Heart right ventricle (tissue), 16 donors: ENCODE measurements at regions not wholly inside any gene's neighbourhood (a gene's known extent, or its start where the extent isn't known, plus 50 kb on each side); places are given as distances from the start of the nearest gene placed in this dataset.
A peak's percentile ranks its signal among the peaks of the same experiment; 100 is the strongest.

ENCODE experiments used
- ATAC-seq, 8 donors: fragments of 200-7000 bp; cut with Tn5 transposase; one replicate each; pipeline ENCODE4 v1.9.1; 2020; ENCODE audit warnings: mild to moderate bottlenecking in 8 of 8, moderate library complexity in 8 of 8, moderate number of reproducible peaks in 1 of 8
- DNase-seq, 2 donors: peaks; one replicate each; pipeline ENCODE4 v3.0.0-alpha.2; 2020
- H3K27ac ChIP-seq, 10 donors: fragments of 200-600 bp; sonication (generic) in 2 of 10; one replicate each; pipeline versions ENCODE4 v1.5.0 to v1.8.0; 2020 to 2022; ENCODE audit warnings: mild to moderate bottlenecking in 3 of 10
- H3K27me3 ChIP-seq, 7 donors: fragments of 200-600 bp; one replicate each; pipeline ENCODE4 v1.8.0; 2021 to 2022; ENCODE audit warnings: mild to moderate bottlenecking in 2 of 7
- H3K36me3 ChIP-seq, 9 donors: fragments of 200-600 bp; sonication (generic) in 1 of 9; one replicate each; pipeline versions ENCODE4 v1.5.0 to v1.8.0; 2020 to 2022; ENCODE audit warnings: mild to moderate bottlenecking in 2 of 9
- H3K4me1 ChIP-seq, 9 donors: fragments of 200-600 bp; sonication (generic) in 1 of 9; one replicate each; pipeline versions ENCODE4 v1.5.0 to v1.8.0; 2020 to 2022; ENCODE audit warnings: mild to moderate bottlenecking in 4 of 9
- H3K4me3 ChIP-seq, 10 donors: fragments of 200-600 bp; sonication (generic) in 2 of 10; one replicate each; pipeline versions ENCODE4 v1.5.0 to v1.8.0; 2020 to 2022; ENCODE audit warnings: mild to moderate bottlenecking in 7 of 10, moderate library complexity in 2 of 10
- H3K9me3 ChIP-seq, 11 donors: fragments of 200-600 bp in 10 of 11; sonication (generic) in 2 of 11; one replicate each; pipeline versions ENCODE4 v1.5.0 to v1.8.0; 2013 to 2022; ENCODE audit warnings: mild to moderate bottlenecking in 2 of 11, control low read depth in 1 of 11, moderate library complexity in 1 of 11
- CTCF ChIP-seq, 9 donors: fragments of 200-600 bp; sonication (generic) in 2 of 9; IDR thresholded peaks; one replicate each; pipeline versions ENCODE4 v1.5.0 to v1.8.0; 2021 to 2022; ENCODE audit warnings: antibody characterized with exemption in 9 of 9, mild to moderate bottlenecking in 5 of 9, moderate library complexity in 1 of 9
- WGBS, 2 donors: extraction: QIAGEN DNeasy Blood & Tissue Kit; methylation state at CpG; one replicate each; pipeline ENCODE4 v1.1.7; 2013; ENCODE audit warnings: inconsistent platforms in 1 of 2; 5-methylcytosine and 5-hydroxymethylcytosine counted together
- intact Hi-C, 10 donors: fragments of 100-400 bp; cut with DNase I; formaldehyde crosslinking; loops; one replicate each; pipeline versions ENCODE4 v1.11.1 to v1.14.2; 2022
- donor health status: Arrhythmogenic right ventricular cardiomyopathy.
- donor health status: ischemic (EF 13 %, LVEDD 7.1; RV severe dilation, severe dysfunction).
- donor health status: healthy with polysubstance abuse.
- donor health status: DM: no; HTN: yes; CAD: no.
- donor health status: DM: no; HTN: no; CAD: no.
- donor health status: ischemic (EF 25% LVEDD 6.9; RV normal size, moderate dysfunction).
- donor health status: ischemic (EF 25% LVEDD 5.7; RV mildly dilated, moderate dysfunction).
- donor health status: healthy.
- donor health status: DM: yes; HTN: yes; CAD: no.
- donor health status: Ischemic cardiomyopathy.
- donor health status: ischemic (EF 35%, LVEDD 5.7; RV mildly dilated, moderate dysfunction).
- donor health status: nonischemic (EF 11% LVEDD 7.7; RV severe dilation, severe dysfunction).
- donor health status: DM: yes; HTN: yes; CAD: no.
- donor health status: PGD.
- donor health status: ischemic (EF 29% LVEDD 5.4; RV normal size, mild dysfunction).
- donor health status: nonischemic (EF 23%, LVEDD 6.1; RV moderate dilation, normal function).

DNA sequence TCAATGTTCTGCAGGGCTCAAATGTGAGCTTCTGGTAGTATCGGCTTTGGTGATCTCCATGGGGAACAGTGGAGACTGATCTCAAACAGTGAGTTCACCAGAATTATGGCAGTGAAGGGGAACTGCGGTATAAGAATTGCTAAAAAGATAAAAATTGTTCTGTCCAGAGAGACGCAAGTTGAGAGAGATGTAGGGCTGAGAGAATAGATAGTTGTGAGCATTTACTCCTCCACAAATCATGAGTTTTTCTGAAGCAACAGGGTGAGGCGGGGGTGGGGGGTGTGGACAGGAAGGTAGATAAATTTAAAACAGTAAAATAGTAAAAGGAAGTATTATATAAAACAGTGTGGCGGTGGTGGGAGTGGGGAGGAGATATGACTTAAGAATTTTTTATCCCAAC, 98.6 kb upstream of the NEDD9 start:
- 71 to 78% methylated on average over 5 of the region's 5 CpGs for WGBS, 2 donors
- Histone ChIP-seq H3K9me3 (no peaks in the 10 kb centered on the region), H3K27ac (peak overlapping the region in 1 of 10 donors; percentile 64), H3K36me3 (no peaks in the 10 kb centered on the region), H3K4me1 (peaks cover 0 to 25% (median 8%) of the 10 kb centered on the region in 9 donors), H3K4me3 (no peak overlapping the region), H3K27me3 (no peaks in the 10 kb centered on the region)
- TF ChIP-seq CTCF (IDR thresholded peaks at IDR 0.05): no peak
- ATAC-seq: no peak
- intact Hi-C loops: loop anchor here in 1 of 10 donors (10.0 kb wide), 1 partner anchor 156 kb away; no protein-coding TSS in a partner anchor
- DNase-seq: no peak

GRCh38 chr6:11330413-11330760, 97.9 kb upstream of the NEDD9 start:
- DNase-seq (no peak), ATAC-seq (peak in 6 of 8 donors; percentile 29 to 62 (median 43))
- no peaks in the 10 kb centered on the region for H3K9me3 ChIP-seq
- H3K27ac ChIP-seq: peak overlapping the region in 2 of 10 donors; percentile 11 to 64
- H3K4me1 ChIP-seq: peaks cover 0 to 25% (median 8%) of the 10 kb centered on the region in 9 donors
- H3K27me3 ChIP-seq: no peaks in the 10 kb centered on the region
- no peak for TF ChIP-seq CTCF (IDR thresholded peaks at IDR 0.05)
- intact Hi-C loops: loop anchor here in 1 of 10 donors (10.0 kb wide), 1 partner anchor 156 kb away; no protein-coding TSS in a partner anchor
- no peak overlapping the region for H3K4me3 ChIP-seq
- no peaks in the 10 kb centered on the region for H3K36me3 ChIP-seq
- 52 to 65% methylated on average over 3 of the region's 3 CpGs for WGBS, 2 donors

DNA sequence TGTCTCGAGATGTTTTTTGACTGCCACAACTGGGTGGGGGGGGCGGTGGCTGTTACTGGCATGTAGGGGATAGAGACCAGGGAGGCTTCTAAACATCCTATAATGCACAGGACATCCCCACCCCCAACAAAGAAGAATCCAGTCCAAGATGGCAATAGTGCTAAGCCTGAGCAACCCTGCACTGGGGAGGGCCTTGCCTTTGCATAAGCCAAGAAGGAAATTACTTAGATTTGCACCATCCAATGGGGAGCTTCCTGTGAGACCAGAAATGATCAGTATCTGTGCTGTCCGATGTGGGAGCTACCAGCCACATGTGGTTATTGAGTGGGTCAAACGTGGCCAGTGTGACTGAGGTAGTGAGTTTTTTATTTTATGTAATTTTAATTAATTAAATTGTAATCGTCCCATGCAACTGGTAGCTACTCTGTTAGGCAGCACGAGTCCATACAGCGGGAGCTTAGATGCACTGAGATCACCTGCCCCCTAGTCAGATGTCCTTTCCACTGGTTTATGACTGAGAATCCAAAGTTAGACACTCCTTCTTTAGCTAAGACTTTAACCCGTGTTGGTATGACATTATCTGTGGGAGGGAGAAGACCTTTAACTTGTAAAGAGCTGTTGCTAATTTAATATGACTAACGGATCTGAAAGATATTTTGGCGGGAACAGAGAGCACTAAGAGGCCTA, 97.4 kb upstream of the NEDD9 start:
- peak overlapping the region in 2 of 10 donors; percentile 11 to 64 for H3K27ac ChIP-seq
- H3K4me1 ChIP-seq: peaks cover 0 to 25% (median 8%) of the 10 kb centered on the region in 9 donors
- no peak overlapping the region for H3K4me3 ChIP-seq
- H3K36me3 ChIP-seq: no peaks in the 10 kb centered on the region
- ATAC-seq: no peak
- no peaks in the 10 kb centered on the region for H3K27me3 ChIP-seq
- no peak for DNase-seq
- no peaks in the 10 kb centered on the region for H3K9me3 ChIP-seq
- WGBS, 2 donors: 72 to 77% methylated on average over 10 of the region's 10 CpGs
- TF ChIP-seq CTCF (IDR thresholded peaks at IDR 0.05): no peak
- intact Hi-C loops: loop anchor here in 1 of 10 donors (10.0 kb wide), 1 partner anchor 155 kb away; no protein-coding TSS in a partner anchor

GRCh38 chr6:11328613-11329247, 96.3 kb upstream of the NEDD9 start:
- no peak for ATAC-seq
- H3K9me3 ChIP-seq: no peaks in the 10 kb centered on the region

More at GRCh38 chr6:11328613-11329247, 96.3 kb upstream of the NEDD9 start:
- no peak for DNase-seq
- intact Hi-C loops: no loop called here
- Histone ChIP-seq H3K4me1 (peaks cover 0 to 36% (median 8%) of the 10 kb centered on the region in 9 donors), H3K27ac (no peak overlapping the region), H3K27me3 (no peaks in the 10 kb centered on the region), H3K36me3 (no peaks in the 10 kb centered on the region), H3K4me3 (no peak overlapping the region)
- no peak for TF ChIP-seq CTCF (IDR thresholded peaks at IDR 0.05)
- 91 to 94% methylated on average over 7 of the region's 7 CpGs for WGBS, 2 donors
